AG10803 (cell line): ENCODE measurements at regions not wholly inside any gene's neighbourhood (a gene's known extent, or its start where the extent isn't known, plus 50 kb on each side); places are given as distances from the start of the nearest gene placed in this dataset.

Source experiments
- DNase-seq: peaks from one replicate; pipeline ENCODE4 v3.0.0; 2010; ENCODE audit warnings: low read depth
- H3K4me3 ChIP-seq: 2 replicates; pipeline ENCODE4 v1.5.1; 2011; ENCODE audit warnings: mild to moderate bottlenecking, low read length, control low read depth
- CTCF ChIP-seq: conservative IDR thresholded peaks from 2 replicates; pipeline ENCODE4 v1.5.1; 2011; ENCODE audit warnings: mild to moderate bottlenecking, low read length, control low read depth, inconsistent platforms

GRCh38 chr2:215671244-215671643, 235.4 kb upstream of the FN1 start:
- DNase-seq: no peak
- TF ChIP-seq CTCF: no peak
- H3K4me3 ChIP-seq: no peak overlapping the region

- no peak for TF ChIP-seq CTCF
- no peak for DNase-seq
- H3K4me3 ChIP-seq: no peak overlapping the region
Observed at GRCh38 chr2:215670396-215670795, 234.5 kb upstream of the FN1 start.

- H3K4me3 ChIP-seq: no peak overlapping the region
- DNase-seq: peak; percentile 38
- TF ChIP-seq CTCF: no peak
Observed at GRCh38 chr2:215668378-215668775, 232.5 kb upstream of the FN1 start.

- TF ChIP-seq CTCF: no peak
- no peak for DNase-seq
- no peak overlapping the region for H3K4me3 ChIP-seq
Observed at GRCh38 chr2:215667585-215668377, 231.9 kb upstream of the FN1 start.

- peak; percentile 96 for DNase-seq
Observed at GRCh38 chr2:215664847-215665525, 229.1 kb upstream of the FN1 start.

GRCh38 chr2:215662715-215663114, 226.8 kb upstream of the FN1 start:
- no peak overlapping the region for H3K4me3 ChIP-seq
- TF ChIP-seq CTCF: no peak
- DNase-seq: no peak

More at GRCh38 chr2:215664847-215665525, 229.1 kb upstream of the FN1 start:
- TF ChIP-seq CTCF: no peak
- H3K4me3 ChIP-seq: no peak overlapping the region

GRCh38 chr2:215660687-215661086, 224.8 kb upstream of the FN1 start:
- no peak for TF ChIP-seq CTCF
- no peak overlapping the region for H3K4me3 ChIP-seq
- peak; percentile 94 for DNase-seq
